ENCODE measurements at regions not wholly inside any gene's neighbourhood (a gene's known extent, or its start where the extent isn't known, plus 50 kb on each side); places are given as distances from the start of the nearest gene placed in this dataset.

DNA sequence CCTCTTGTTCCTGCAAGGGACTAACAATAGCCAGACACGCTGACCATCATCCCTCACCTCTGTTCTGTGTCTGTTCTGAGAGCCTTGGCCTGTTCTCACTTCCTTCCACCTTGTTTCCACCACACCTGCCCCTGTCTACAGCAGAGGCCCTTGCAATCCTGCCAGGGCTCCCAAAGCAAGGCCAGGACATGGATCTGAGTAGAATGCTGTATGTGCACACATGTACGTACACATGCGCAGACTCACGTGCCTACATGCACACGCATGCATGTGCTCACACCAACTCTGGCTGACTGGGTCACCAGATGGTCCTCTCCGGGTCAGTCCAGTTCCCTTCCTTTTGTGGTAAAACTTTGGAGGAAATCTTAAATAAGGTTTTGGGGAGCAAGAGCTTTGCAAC lies 133.0 kb upstream of the C14orf180 start:
- intact Hi-C loops (cut with DNase I): no loop called here
- no peaks in the 10 kb centered on the region for H3K36me3 ChIP-seq
- 86 to 88% methylated on average over 6 of the region's 6 CpGs for WGBS, 2 donors
- no peak for ATAC-seq
- no peak for TF ChIP-seq CTCF (IDR thresholded peaks at IDR 0.05)
- no peak overlapping the region for H3K27ac ChIP-seq
- no peak overlapping the region for H3K4me3 ChIP-seq
- peaks cover 0 to 9% (median 0%) of the 10 kb centered on the region in 9 donors for H3K4me1 ChIP-seq
- peaks cover 0 to 19% (median 5%) of the 10 kb centered on the region in 11 donors for H3K9me3 ChIP-seq
- H3K27me3 ChIP-seq: peaks cover 0 to 21% (median 4%) of the 10 kb centered on the region in 7 donors
- no peak for DNase-seq

GRCh38 chr14:104447750-104448149 lies 131.8 kb upstream of the C14orf180 start:
- no peak for DNase-seq
- H3K4me3 ChIP-seq: no peak overlapping the region
- H3K36me3 ChIP-seq: no peaks in the 10 kb centered on the region
- H3K27ac ChIP-seq: peak overlapping the region in 1 of 10 donors; percentile 33
- TF ChIP-seq CTCF (IDR thresholded peaks at IDR 0.05): no peak
- intact Hi-C loops (cut with DNase I): no loop called here
- ATAC-seq: no peak
- peaks cover 0 to 20% (median 5%) of the 10 kb centered on the region in 11 donors for H3K9me3 ChIP-seq
- H3K27me3 ChIP-seq: peaks cover 0 to 21% (median 4%) of the 10 kb centered on the region in 7 donors
- H3K4me1 ChIP-seq: peaks cover 0 to 9% (median 0%) of the 10 kb centered on the region in 9 donors
- WGBS, 2 donors: 91 to 96% methylated on average over 1 of the region's 1 CpG

DNA sequence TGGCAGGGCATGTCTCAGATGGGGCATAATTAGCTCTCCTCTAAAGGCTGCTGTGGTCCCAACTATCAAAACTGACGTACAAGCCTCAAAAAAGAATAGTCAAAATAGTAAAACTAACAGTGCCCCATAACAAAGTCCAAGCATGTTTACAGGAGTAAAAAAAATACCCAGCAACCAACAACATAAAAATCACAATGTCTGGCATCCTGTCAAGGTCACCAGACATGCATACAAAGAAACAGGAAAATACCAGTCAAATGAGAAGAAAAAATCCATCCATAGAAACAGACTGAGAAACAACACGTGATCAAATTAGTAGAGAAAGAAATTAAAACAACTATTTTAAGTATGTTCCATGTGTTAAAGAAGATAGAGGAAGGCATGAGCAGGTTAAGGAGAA lies 131.2 kb upstream of the C14orf180 start:
- Histone ChIP-seq H3K27me3 (peaks cover 0 to 21% (median 4%) of the 10 kb centered on the region in 7 donors), H3K36me3 (no peaks in the 10 kb centered on the region), H3K27ac (peak overlapping the region in 1 of 10 donors; percentile 33), H3K4me1 (peaks cover 0 to 9% (median 0%) of the 10 kb centered on the region in 9 donors), H3K4me3 (no peak overlapping the region), H3K9me3 (peaks cover 0 to 25% (median 5%) of the 10 kb centered on the region in 11 donors)
- no peak for DNase-seq
- intact Hi-C loops (cut with DNase I): no loop called here
- 56 to 66% methylated on average over 2 of the region's 2 CpGs for WGBS, 2 donors
- ATAC-seq: peak in 1 of 8 donors; percentile 21
- TF ChIP-seq CTCF (IDR thresholded peaks at IDR 0.05): no peak

- WGBS, 2 donors: 84 to 94% methylated on average over 1 of the region's 1 CpG
- H3K27ac ChIP-seq: no peak overlapping the region
- DNase-seq (no peak), ATAC-seq (no peak)
- intact Hi-C loops (cut with DNase I): no loop called here
- H3K4me3 ChIP-seq: no peak overlapping the region
- H3K36me3 ChIP-seq: no peaks in the 10 kb centered on the region
- peaks cover 0 to 21% (median 4%) of the 10 kb centered on the region in 7 donors for H3K27me3 ChIP-seq
- no peak for TF ChIP-seq CTCF (IDR thresholded peaks at IDR 0.05)
- H3K4me1 ChIP-seq: peaks cover 0 to 9% (median 0%) of the 10 kb centered on the region in 9 donors
- H3K9me3 ChIP-seq: peaks cover 0 to 29% (median 5%) of the 10 kb centered on the region in 11 donors
Observed at GRCh38 chr14:104448721-104449120, 130.8 kb upstream of the C14orf180 start.

Data from heart right ventricle (tissue), 16 donors.